H1 (cell line): ENCODE measurements at regions not wholly inside any gene's neighbourhood (a gene's known extent, or its start where the extent isn't known, plus 50 kb on each side); places are given as distances from the start of the nearest gene placed in this dataset.

ENCODE experiments used
- BRCA1 ChIP-seq: IDR thresholded peaks from 2 replicates; pipeline ENCODE4 v1.6.1; 2012; ENCODE audit warnings: low read depth, low read length, improper control_type of control experiment
- CEBPB ChIP-seq: IDR thresholded peaks from 2 replicates; pipeline ENCODE4 v1.6.1; 2012; ENCODE audit warnings: low read depth, low read length
- CTBP2 ChIP-seq: IDR thresholded peaks from 2 replicates; pipeline ENCODE4 v1.7.0; 2011; ENCODE audit warnings: borderline replicate concordance, mild to moderate bottlenecking, moderate library complexity, mixed read lengths, low read length; ENCODE audit not compliant: insufficient read depth, insufficient read length
- CTCF ChIP-seq, 3 experiments: IDR thresholded peaks; 1 replicate in 2 of 3; 2 replicates in 1 of 3; pipeline versions ENCODE4 v1.5.1 to v1.6.1; 2011; ENCODE audit warnings: low read length in 3 of 3, mild to moderate bottlenecking in 3 of 3, inconsistent platforms in 2 of 3, low read depth in 1 of 3, moderate library complexity in 1 of 3; ENCODE audit not compliant: insufficient read depth in 1 of 3; ENCODE audit errors: control extremely low read depth in 1 of 3
- EZH2 ChIP-seq: fragments of 200-600 bp; sonication (generic); IDR thresholded peaks from 2 replicates; pipeline ENCODE4 v1.7.1; 2012; ENCODE audit warnings: low read depth, mild to moderate bottlenecking, moderate library complexity, low read length, inconsistent platforms; ENCODE audit not compliant: severe bottlenecking
- NANOG ChIP-seq: IDR thresholded peaks from 2 replicates; pipeline ENCODE4 v1.6.1; 2011; ENCODE audit warnings: low read length, low read depth, mild to moderate bottlenecking, inconsistent platforms; ENCODE audit not compliant: insufficient read depth, poor library complexity, severe bottlenecking
- POLR2A ChIP-seq, 2 experiments: IDR thresholded peaks; 1 replicate in 1 of 2; 2 replicates in 1 of 2; pipeline ENCODE4 v1.6.1; 2011; ENCODE audit warnings: low read depth in 2 of 2, low read length in 2 of 2, mild to moderate bottlenecking in 2 of 2; ENCODE audit errors: control extremely low read depth in 1 of 2
- RFX5 ChIP-seq: IDR thresholded peaks from 2 replicates; pipeline ENCODE4 v1.6.1; 2011; ENCODE audit warnings: low read depth, low read length, improper control_type of control experiment, borderline replicate concordance
- RXRA ChIP-seq: IDR thresholded peaks from 2 replicates; pipeline ENCODE4 v1.6.1; 2011; ENCODE audit warnings: low read depth, mild to moderate bottlenecking, low read length, moderate library complexity; ENCODE audit not compliant: insufficient read depth
- SAP30 ChIP-seq: fragments of 300-600 bp; sonication (generic); IDR thresholded peaks from 2 replicates; pipeline ENCODE4 v1.7.1; 2012; ENCODE audit warnings: low read length, moderate library complexity, mild to moderate bottlenecking, inconsistent platforms; ENCODE audit not compliant: insufficient read depth, insufficient replicate concordance
- YY1 ChIP-seq: IDR thresholded peaks from 2 replicates; pipeline ENCODE4 v1.6.1; 2011; ENCODE audit warnings: low read depth, mild to moderate bottlenecking, low read length

DNA sequence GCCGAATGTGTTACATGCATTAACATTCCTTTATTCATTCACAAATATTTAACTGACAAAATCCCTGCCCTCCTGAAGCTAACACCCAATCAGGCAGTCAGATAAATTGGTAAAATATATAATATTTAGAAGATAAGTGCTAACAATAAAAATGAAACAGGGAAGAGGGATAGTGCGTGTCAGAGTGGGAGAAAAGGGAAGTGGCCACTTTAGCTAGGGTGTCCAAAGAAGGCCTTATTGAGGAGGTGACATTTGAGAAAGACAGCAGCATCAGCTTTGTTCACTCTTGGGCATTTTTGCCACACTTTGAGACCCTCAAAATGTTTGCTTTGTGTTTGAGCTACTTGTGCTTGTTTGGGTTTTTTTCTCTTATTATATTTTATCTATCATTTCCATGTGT is 317.8 kb downstream of the SNX13 start:
- no peak for TF ChIP-seq CTCF (IDR thresholded peaks at IDR 0.05; ENCODE audit: control extremely low read depth in 1 of 3, insufficient read depth in 1 of 3, low read depth in 1 of 3, low read length in 3 of 3)
- TF ChIP-seq POLR2A (IDR thresholded peaks at IDR 0.05; ENCODE audit: control extremely low read depth in 1 of 2, low read depth in 2 of 2, low read length in 2 of 2), result no peak
- no peak for TF ChIP-seq CTBP2
- TF ChIP-seq NANOG, result no peak
- no peak for TF ChIP-seq BRCA1
- TF ChIP-seq YY1, result no peak
- no peak for TF ChIP-seq CEBPB
- no peak for TF ChIP-seq SAP30
- TF ChIP-seq EZH2, result no peak
- TF ChIP-seq RXRA, result no peak
- TF ChIP-seq RFX5, result no peak
